ENCODE measurements at regions not wholly inside any gene's neighbourhood (a gene's known extent, or its start where the extent isn't known, plus 50 kb on each side); places are given as distances from the start of the nearest gene placed in this dataset.

DNA sequence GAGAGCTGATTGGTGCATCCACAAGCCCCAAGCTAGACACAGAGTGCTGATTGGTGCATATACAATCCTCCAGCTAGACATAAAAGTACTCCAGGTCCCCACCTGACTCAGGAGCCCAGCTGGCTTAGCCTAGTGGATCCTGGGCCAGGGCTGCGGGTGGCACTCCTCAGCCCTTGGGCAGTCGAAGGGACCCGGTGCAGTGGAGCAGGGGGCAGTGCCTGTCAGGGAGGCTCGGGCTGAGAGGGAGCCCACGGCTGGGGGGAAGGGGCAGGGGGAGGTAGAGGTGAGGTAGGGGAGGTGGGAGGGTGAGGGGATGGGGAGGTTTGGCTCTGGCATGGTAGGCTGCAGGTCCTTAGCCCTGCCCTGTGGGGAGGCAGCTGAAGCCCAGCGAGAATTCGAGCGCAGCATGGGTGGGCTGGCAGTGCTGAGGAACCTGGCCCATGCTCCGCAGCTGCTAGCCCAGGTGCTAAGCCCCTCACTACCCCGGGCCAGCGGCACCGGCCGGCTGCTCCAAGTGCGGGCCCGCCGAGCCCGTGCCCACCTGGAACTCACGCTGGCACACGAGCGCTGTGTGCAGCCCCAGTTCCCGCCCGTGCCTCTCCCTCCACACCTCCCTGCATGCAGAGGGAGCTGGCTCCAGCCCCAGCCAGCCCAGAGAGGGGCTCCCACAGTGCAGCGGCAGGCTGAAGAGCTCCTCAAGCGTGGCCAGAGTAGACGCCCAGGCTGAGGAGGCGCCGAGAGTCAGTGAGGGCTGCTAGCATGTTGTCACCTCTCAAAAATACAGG lies 742.8 kb downstream of the FAM181B start:
- no peak for DNase-seq
- TF ChIP-seq, protein P1, sequence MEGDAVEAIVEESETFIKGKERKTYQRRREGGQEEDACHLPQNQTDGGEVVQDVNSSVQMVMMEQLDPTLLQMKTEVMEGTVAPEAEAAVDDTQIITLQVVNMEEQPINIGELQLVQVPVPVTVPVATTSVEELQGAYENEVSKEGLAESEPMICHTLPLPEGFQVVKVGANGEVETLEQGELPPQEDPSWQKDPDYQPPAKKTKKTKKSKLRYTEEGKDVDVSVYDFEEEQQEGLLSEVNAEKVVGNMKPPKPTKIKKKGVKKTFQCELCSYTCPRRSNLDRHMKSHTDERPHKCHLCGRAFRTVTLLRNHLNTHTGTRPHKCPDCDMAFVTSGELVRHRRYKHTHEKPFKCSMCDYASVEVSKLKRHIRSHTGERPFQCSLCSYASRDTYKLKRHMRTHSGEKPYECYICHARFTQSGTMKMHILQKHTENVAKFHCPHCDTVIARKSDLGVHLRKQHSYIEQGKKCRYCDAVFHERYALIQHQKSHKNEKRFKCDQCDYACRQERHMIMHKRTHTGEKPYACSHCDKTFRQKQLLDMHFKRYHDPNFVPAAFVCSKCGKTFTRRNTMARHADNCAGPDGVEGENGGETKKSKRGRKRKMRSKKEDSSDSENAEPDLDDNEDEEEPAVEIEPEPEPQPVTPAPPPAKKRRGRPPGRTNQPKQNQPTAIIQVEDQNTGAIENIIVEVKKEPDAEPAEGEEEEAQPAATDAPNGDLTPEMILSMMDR (IDR thresholded peaks at IDR 0.05), result no peak
- TF ChIP-seq POLR2A (IDR thresholded peaks at IDR 0.05), result no peak
- Histone ChIP-seq H3K36me3 (no peaks in the 10 kb centered on the region), H3K4me1 (no peaks in the 10 kb centered on the region), H3K9me3 (peaks cover 0 to 14% (median 0%) of the 10 kb centered on the region in 4 donors), H3K4me3 (no peak overlapping the region), H3K27me3 (no peaks in the 10 kb centered on the region), H3K27ac (no peak overlapping the region)

DNA sequence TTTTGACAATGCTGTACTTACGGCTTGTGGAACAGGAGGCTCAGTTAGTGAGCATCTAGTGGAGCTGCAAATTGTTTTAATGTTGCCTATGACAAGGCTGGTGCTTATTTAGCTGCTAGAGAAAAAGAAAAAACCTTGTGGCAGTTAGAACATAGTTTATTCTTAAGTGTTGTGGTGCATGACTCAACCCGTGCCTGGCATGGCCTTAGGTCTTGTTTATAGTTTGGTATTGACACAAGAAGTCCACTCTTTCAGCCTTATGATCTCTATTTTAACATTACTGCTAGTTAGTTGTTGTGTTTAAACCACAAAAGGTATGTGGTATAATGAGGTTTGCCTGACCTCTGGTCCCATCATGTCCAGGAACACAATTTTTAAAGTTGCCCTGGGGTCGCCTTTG lies 744.6 kb downstream of the FAM181B start:
- peaks cover 0 to 14% (median 0%) of the 10 kb centered on the region in 4 donors for H3K9me3 ChIP-seq
- no peaks in the 10 kb centered on the region for H3K27me3 ChIP-seq
- H3K4me1 ChIP-seq, result no peaks in the 10 kb centered on the region
- no peak overlapping the region for H3K27ac ChIP-seq
- no peak for DNase-seq
- H3K36me3 ChIP-seq, result no peaks in the 10 kb centered on the region
- H3K4me3 ChIP-seq, result no peak overlapping the region
- TF ChIP-seq POLR2A (IDR thresholded peaks at IDR 0.05), result no peak
- TF ChIP-seq, protein P1 (IDR thresholded peaks at IDR 0.05), result no peak

DNA sequence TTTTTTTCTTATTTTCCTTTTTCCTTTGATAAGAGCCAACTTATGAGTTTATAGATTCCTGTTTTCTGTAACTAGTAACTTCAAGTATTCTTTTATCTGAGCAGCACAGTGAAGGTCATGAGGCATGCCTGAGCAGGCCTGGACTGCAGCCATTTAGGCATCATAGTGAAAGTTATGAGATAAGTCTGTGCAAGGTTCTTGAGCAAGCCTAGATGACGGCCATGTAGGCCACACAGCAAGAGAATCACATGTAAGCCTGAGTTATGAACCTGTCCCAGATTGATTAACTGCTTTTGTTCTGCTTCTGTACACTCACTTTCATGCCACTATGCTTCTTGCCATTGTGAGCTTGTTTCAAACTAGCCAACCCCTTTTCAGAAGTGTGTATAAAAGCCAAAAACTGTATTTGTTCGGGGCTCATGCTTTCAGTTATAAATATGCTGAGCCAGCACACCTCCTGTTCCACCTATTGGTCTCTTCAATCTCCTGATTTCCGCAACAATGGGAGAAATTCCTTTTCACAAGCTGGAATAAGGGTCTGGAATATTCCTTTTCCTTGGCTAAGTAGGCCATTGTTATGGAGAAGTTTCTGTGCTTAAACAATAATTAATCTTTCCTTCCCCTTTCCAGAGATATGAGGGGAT lies 745.7 kb downstream of the FAM181B start:
- DNase-seq, result no peak
- no peaks in the 10 kb centered on the region for H3K4me1 ChIP-seq
- no peaks in the 10 kb centered on the region for H3K27me3 ChIP-seq
- peaks cover 0 to 14% (median 0%) of the 10 kb centered on the region in 4 donors for H3K9me3 ChIP-seq
- no peaks in the 10 kb centered on the region for H3K36me3 ChIP-seq
- H3K4me3 ChIP-seq, result no peak overlapping the region
- TF ChIP-seq, protein P1 (IDR thresholded peaks at IDR 0.05), result no peak
- TF ChIP-seq POLR2A (IDR thresholded peaks at IDR 0.05), result no peak
- no peak overlapping the region for H3K27ac ChIP-seq

DNA sequence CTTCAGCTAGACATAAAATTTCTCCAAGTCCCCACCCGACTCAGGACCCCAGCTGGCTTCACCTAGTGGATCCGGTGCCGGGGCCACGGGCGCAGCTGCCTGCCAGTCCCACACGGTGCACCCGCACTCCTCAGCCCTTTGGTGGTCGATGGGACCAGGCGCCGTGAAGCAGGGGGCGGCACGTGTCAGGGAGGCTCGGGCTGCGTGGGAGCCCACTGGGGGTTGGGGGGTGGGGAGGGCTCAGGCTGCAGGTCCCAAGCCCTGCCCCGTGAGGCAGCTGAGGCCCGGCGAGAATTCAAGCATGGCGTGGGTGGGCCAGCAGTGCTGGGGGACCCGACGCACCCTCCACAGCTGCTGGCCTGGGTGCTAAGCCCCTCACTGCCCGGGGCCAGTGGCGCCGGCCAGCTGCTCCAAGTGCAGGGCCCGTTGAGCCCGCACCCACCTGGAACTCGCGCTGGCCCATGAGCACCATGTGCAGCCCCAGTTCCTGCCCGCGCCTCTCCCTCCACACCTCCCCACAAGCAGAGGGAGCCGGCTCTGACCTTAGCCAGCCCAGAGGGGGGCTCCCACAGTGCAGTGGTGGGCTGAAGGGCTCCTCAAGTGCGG lies 747.0 kb downstream of the FAM181B start:
- no peaks in the 10 kb centered on the region for H3K4me1 ChIP-seq
- DNase-seq, result no peak
- no peaks in the 10 kb centered on the region for H3K36me3 ChIP-seq
- no peak overlapping the region for H3K27ac ChIP-seq
- H3K4me3 ChIP-seq, result no peak overlapping the region
- peaks cover 0 to 14% (median 0%) of the 10 kb centered on the region in 4 donors for H3K9me3 ChIP-seq
- H3K27me3 ChIP-seq, result no peaks in the 10 kb centered on the region
- TF ChIP-seq POLR2A (IDR thresholded peaks at IDR 0.05), result no peak
- TF ChIP-seq, protein P1 (IDR thresholded peaks at IDR 0.05), result no peak

DNA sequence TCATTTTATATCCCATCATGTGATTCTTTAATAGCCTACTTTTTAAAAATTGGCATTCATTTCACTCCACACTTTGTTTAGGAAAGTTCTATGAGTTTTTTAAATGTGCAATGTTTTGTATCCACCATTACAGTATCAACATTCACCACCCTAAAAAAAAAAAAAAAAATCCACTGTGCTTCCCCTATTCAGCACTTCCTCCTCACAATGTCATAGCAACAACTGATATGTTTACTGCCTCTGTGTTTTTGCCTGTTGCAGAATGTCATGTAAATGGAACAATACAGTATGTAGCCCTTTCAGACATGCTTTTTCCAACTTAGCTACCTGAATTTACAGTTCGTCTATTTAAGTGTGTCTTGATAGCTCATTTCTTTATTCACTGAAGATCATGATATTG lies 754.2 kb downstream of the FAM181B start:
- TF ChIP-seq, protein P1 (IDR thresholded peaks at IDR 0.05), result no peak
- TF ChIP-seq POLR2A (IDR thresholded peaks at IDR 0.05), result no peak
- H3K27me3 ChIP-seq, result no peaks in the 10 kb centered on the region
- H3K27ac ChIP-seq, result no peak overlapping the region
- H3K36me3 ChIP-seq, result no peaks in the 10 kb centered on the region
- no peaks in the 10 kb centered on the region for H3K4me1 ChIP-seq
- DNase-seq, result no peak
- no peaks in the 10 kb centered on the region for H3K9me3 ChIP-seq
- H3K4me3 ChIP-seq, result no peak overlapping the region

Measured in Peyer's patch (tissue), 4 donors.